HG03039 (cell line): ENCODE measurements at regions not wholly inside any gene's neighbourhood (a gene's known extent, or its start where the extent isn't known, plus 50 kb on each side); places are given as distances from the start of the nearest gene placed in this dataset.

Experiments
- ATAC-seq: cut with Tn5 transposase; IDR thresholded peaks from one replicate; pipeline ENCODE4 v1.9.1; 2021; ENCODE audit warnings: mild to moderate bottlenecking, moderate library complexity; ENCODE audit not compliant: unreplicated experiment

DNA sequence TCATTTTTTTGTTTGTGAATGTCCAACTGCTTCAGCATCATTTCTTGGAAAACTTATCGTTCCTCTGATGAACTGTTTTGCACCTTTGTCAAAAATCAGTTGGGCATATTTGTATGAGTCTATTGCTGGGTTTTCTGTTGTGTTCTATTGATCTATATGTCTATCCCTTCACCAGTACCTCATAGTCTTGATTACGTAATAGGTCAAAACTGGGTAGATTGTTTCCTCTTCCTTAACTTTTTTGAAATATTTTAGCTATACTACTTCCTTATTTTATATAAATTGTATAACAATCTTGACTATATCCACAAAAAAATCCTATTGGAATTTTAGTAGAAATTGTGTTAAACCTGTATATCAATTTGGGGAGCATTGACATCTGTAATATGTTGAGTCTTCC is 104.1 kb upstream of the PALS2 start:
- no peak for ATAC-seq

DNA sequence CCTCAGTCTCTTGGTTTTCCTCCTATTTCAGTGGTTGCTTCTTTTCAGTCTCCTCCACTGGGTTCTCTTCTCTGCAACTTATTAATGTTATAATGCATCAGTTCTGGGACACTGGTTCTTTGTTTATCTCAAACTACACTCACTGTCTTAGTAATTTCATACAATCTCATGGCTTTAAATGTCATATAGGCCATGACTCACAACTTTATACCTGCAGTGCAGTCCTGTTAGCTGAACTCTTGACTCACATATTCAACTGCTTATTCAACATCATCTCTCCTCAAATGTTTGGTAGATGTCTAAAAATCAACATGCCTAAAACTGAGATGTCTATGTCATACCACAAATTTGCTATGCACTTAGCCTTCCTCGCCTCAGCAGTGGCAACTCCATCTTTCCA is 101.2 kb upstream of the PALS2 start:
- ATAC-seq: no peak

DNA sequence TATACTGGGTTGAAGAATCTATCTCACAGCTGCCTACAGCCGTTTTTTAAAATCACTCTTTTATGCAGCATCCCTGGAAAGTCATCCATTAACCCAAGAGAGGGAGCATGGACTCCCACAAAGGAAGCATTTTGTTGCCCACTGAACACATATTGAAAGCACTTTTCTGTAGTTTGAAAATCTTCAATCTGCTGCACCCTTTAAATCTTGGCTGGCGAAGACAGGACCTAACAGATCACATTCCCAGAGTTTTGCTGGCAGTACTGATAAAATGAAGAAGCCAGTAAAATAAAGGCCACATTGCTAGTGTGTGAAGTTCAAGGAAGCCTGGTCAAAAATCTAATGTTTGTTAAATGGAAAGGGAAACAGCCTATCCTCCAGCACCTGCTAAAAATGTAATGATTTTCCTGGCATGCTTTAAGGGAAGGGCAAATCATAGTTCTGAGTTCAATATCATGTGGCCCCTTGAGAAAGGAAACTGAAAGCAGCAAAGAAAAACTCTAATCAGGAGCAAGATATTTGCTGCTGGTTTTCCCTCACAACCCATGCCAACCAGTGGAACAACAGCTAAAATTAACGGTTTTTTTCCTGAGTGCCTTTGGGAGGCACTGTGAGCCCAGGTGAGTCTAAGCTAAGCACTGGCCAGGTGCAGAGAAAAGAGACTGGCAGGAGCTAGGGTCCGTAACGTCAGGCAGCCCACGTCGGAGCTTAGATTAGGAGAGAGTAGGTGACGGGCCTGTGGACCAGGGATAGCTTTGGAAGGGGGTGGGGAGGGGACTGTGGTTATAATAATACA is 97.9 kb upstream of the PALS2 start:
- ATAC-seq: no peak

DNA sequence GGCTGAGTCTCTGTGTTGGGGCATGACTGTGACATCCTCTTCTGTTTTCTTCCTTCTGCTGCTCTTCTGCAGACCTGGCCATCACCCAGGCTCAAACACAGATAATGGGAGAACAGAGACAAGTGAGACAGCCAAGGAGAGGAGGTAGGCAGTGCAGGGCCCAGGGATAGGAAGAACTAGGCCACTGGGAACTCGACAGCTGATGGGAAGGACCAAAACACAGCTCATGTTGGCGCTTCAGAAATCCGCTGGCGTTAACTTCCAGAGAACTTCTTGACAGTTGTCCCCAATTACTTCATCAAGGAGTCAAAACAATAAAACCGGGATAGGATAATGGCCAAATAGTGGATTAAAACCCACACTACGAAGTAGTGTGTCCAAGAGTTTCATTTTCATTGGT is 97.0 kb upstream of the PALS2 start:
- ATAC-seq: no peak

DNA sequence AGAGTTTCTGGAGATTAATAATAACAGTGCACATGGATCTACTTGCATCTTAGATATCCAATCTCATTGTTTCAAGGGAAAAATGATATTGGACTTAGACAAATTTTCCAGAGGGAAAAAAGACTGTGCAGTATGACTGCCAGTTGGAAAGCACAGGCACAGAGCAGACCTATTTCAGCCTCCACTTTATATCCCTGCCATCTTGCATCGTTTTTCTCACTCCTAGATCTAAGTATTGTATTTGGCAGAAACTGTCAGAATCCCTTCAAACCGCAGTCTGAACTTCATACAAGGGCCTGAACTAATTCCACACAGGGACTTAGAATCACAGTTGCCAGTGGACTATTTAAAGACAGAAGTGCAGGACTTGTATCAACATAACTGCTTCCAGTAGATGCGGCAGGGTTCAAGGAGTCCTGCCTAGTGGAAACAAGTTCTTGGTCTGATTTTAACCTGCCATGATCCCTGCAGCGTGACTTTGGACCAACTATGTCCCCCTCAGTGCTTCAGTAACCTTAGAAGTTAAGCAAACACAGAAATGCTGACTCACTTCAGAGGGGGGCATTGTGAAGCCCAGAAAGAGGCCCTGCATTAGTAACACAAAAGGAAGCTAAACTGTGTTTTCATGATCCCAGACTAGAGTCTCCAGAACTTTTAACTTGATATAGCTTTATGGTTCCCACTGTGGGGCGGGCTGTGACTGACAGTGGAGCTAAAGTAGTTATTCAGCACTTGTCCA is 95.7 kb upstream of the PALS2 start:
- ATAC-seq: no peak

DNA sequence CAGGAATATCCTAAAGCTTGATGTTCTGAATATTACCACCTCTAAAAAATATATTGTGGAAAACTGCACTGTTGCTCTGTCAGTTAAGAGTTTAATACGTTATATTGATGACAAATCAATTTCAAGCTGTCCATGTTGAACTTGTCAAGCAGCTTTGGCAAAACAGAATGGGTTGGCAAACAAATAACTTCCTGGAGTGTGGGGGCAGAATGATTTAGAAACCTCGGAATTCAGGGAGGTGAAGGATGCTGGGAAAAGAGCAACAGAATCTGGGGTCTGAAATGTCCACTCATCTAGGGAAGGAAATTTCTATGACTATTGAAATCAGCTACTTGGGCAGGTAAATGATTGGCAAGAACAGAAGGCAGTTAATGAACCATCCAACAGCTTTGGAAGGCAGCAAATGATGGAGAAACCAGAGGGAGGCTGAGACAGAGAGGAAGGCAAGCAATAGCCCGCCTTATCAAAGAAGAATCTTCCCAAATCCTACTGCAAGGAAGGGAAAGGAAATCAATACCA is 95.1 kb upstream of the PALS2 start:
- no peak for ATAC-seq

DNA sequence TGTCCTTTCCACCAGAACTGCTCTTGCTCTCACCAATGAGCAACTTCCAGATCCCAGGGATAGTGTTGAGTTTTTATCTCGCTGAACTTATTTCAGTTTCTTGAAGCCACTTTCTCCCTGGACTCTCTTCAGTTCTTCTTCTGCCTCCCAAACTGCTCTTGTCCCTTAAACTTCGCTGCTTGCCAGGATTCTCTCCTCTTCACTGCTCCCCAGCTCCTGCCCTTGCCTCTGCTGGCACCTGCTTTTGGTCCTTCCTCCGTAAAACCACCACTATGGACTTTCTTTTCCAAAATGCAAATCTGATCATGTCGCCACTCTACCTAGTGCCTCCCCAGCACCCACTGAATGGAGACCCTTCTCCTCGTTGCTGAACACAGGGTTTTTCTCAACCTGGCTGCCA is 92.8 kb upstream of the PALS2 start:
- no peak for ATAC-seq

DNA sequence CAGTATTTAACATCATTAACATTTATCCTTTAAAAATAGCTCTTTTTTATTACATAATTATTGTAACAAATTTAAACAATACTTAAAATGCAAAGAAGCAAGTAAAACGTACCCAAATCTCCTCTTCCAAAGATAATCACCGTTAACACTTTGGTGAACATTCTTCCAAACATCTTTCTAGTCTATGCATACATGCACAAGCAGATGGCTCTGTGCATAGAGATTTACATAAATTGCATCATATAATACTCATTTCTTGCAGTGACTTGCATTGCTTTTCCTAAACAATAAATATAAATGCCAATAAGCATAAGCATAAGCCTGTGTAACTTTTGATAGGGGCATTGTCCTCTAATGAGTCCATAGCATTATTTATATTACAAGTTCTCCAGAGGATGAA is 89.4 kb upstream of the PALS2 start:
- ATAC-seq: no peak

- ATAC-seq: no peak
Observed at GRCh38 chr7:24492576-24492975, 80.7 kb upstream of the PALS2 start.

GRCh38 chr7:24494832-24495231 is 78.4 kb upstream of the PALS2 start:
- no peak for ATAC-seq

- no peak for ATAC-seq
Observed at GRCh38 chr7:24496036-24496435, 77.2 kb upstream of the PALS2 start.

DNA sequence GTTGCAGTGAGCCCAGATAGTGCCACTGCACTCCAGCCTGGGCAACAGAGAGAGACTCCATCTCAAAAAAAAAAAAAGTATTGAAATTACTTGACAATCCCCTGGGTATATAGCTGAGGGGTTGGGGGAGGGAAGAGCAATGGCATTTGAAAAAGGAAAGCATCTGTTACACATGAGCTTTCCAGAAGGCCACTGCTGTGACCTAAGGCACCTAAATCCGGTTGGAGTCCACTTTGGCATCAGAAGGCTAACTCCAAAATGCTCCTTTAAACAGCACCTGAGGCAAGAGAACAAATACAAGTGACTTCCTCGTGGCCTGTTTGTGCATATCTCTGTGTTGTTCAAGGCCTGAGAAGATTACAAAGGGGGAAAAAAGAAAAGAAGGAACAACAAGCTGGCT is 74.8 kb upstream of the PALS2 start:
- ATAC-seq: no peak

GRCh38 chr7:24499871-24500270 is 73.4 kb upstream of the PALS2 start:
- no peak for ATAC-seq

- ATAC-seq: no peak
Observed at GRCh38 chr7:24500599-24500998, 72.7 kb upstream of the PALS2 start.

DNA sequence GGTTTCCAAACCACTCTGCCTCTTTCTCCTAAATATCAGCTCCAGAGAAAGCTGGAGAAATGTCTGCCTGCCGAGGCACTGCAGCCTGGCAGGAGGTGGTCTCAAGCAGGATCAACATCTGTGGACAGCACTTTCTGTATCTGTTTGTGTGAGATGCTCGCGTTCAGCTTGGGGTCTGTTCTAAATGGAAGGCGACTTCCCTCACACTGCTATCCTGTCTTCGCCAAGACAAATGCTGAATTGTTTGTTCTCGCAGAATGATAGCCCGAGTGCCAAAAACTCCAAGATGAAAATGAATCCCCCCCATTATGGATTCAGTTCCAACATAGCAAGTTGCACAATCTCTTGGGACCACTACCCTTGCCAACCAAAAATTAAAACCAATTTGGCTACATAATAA is 72.2 kb upstream of the PALS2 start:
- no peak for ATAC-seq

DNA sequence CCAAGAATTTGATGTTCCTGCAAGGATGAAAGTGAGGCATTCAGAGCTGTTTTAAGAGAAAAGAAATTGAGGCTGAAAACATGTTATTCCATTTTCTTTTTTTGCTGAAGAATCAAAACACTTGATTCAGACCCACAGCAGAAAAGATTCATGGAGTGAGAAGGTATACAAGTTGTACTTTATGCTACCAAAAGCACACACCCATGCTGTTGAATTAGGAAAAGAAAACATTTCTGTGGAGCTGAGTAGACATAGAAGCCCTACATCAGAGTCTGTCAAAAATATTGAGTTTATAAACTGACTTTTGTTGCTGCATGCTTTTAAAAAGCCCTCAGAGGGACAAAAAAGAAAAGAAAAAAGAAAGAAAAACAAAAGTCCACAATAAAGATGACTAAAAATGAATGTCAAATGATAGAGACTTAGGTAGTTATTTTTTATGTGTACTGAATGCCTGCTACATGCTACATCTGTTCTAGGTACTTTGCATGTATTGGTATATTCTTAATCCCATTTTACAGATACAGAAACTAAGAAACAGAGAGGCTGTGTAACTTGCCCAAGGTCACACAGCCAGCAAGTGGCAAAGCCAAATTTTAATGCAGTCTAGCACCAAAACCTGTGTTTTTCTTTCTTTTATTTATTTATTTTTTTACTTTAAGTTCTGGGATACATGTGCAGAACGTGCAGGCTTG is 71.7 kb upstream of the PALS2 start:
- ATAC-seq: no peak

- ATAC-seq: no peak
Observed at GRCh38 chr7:24502135-24502488, 71.1 kb upstream of the PALS2 start.

- no peak for ATAC-seq
Observed at GRCh38 chr7:24503506-24503905, 69.7 kb upstream of the PALS2 start.

DNA sequence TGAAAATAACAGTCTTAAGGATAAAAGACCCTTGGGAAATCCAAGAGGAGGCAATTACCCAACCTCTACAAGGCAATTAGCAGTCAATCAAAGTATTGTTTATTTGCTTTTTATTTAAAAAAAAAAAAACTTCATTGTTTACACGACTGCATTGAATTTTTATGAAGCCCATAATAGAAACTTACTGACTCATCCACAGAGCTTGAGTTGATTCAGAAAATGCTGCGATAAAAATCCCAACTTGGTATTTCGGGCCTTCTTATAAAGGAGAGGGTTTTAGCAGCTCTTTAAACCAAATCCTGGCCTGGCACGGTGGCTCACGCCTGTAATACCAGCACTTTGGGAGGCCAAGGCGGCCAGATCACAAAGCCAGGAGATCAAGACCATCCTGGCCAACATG is 69.2 kb upstream of the PALS2 start:
- no peak for ATAC-seq

DNA sequence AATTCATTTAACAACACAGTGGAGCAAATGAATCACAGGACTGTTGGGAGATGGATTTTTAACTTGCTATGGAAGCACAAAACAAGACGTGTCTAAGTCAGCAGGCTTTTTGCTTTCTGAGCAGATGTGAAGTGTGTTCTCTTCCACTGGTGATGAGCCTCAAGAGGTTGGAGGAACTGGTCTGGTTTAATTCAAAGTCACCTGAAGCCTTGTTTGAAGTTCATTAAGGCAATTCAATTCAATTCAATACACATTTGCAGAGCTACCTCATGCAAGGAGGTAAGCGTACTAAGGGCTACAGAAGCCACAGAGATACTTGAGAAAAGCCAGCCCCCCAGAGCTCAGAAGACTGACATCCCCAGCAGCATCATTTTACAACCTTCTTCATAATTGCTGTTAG is 68.4 kb upstream of the PALS2 start:
- no peak for ATAC-seq

GRCh38 chr7:24505968-24506367 is 67.3 kb upstream of the PALS2 start:
- no peak for ATAC-seq

DNA sequence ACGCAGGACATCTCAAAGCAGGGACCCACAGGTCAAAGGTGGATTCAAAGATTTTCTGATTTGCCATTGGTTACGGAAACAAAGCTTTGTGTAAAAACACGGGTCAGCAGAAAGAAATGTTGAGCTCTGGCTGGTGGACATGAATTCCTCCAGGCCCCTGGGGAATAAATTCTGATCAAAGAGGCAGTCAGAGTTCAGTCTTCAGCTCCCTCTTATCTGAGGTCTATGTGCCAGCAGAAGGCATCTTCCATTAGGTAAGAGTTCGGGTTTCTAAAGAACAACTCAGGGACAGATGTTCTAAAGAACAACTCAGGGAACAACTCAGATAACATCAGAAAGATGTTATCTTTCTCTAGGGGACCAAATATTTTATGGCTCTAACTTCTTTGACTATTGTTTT is 64.9 kb upstream of the PALS2 start:
- ATAC-seq: no peak
